HEK293T (cell line): ENCODE measurements at regions not wholly inside any gene's neighbourhood (a gene's known extent, or its start where the extent isn't known, plus 50 kb on each side); places are given as distances from the start of the nearest gene placed in this dataset.

Experiments
- ARNT ChIP-seq: fragments of 450-650 bp; IDR thresholded peaks from 2 replicates; pipeline ENCODE4 v1.6.1; 2017; ENCODE audit warnings: mild to moderate bottlenecking
- HDGF ChIP-seq: fragments of 450-650 bp; IDR thresholded peaks from 2 replicates; pipeline ENCODE4 v1.6.1; 2017; ENCODE audit warnings: antibody characterized with exemption, borderline replicate concordance
- L3MBTL2 ChIP-seq: fragments of 450-650 bp; conservative IDR thresholded peaks from 2 replicates; pipeline ENCODE4 v1.6.1; 2016; ENCODE audit warnings: mild to moderate bottlenecking
- LEF1 ChIP-seq: fragments of 450-650 bp; IDR thresholded peaks from 2 replicates; pipeline ENCODE4 v1.6.1; 2017; ENCODE audit warnings: mild to moderate bottlenecking, borderline replicate concordance
- SUZ12 ChIP-seq: fragments of 450-650 bp; IDR thresholded peaks from 2 replicates; pipeline ENCODE4 v1.6.1; 2016; ENCODE audit warnings: mild to moderate bottlenecking
- TARDBP ChIP-seq: fragments of 450-650 bp; IDR thresholded peaks from 2 replicates; pipeline ENCODE4 v1.6.1; 2016

DNA sequence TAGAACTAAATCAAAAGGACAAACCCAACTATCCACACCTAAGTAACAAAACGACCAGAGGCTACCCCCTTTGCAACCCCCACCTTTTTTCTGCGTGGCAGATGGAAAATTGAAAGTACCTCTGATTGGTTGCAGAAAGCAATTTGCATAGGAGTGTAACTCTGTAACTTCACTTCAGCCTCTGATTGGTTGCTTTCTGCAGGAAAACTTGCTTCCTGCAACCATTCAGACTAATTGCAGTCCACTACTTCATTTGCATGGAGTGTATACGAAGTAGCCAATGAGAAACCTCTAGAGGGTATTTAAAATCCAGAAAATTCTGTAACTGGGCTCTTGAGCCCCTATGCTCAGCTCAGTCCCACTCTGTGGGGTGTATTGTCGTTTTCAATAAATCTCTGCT is 129.1 kb upstream of the OLIG3 start:
- TF ChIP-seq TARDBP = no peak
- no peak for TF ChIP-seq ARNT
- no peak for TF ChIP-seq LEF1
- no peak for TF ChIP-seq SUZ12
- no peak for TF ChIP-seq L3MBTL2
- TF ChIP-seq HDGF = no peak
